Activated T-helper 1 cell treated with anti-CD3 and anti-CD28 coated beads, Interleukin-2, amount 50 U/mL, for 16 hours (primary cell): ENCODE measurements at regions not wholly inside any gene's neighbourhood (a gene's known extent, or its start where the extent isn't known, plus 50 kb on each side); places are given as distances from the start of the nearest gene placed in this dataset.

Source experiments
- DNase-seq, 2 donors: peaks; one replicate each; pipeline ENCODE4 v3.0.0-alpha.2; 2020; ENCODE audit warnings: low read depth in 1 of 2, low spot score in 1 of 2

DNA sequence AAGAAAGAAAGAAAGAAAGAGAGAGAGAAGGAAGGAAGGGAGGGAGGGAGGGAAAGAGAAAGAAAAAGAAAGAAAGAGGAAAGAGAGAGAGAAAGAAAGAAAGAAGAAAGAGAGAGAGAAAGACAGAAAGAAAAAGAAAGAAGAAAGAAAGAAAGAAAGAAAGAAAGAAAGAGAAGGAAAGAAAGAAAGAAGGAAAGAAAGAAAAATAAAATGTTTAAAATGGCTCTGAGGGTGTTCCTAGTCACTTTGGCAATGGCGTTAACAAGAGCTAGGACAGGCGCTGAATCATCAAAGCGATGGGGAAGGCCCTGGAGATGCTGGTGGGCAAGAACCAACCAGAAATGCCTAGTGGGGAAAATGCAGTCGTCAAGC, 77.8 kb upstream of the GPC1 start:
- no peak for DNase-seq

DNA sequence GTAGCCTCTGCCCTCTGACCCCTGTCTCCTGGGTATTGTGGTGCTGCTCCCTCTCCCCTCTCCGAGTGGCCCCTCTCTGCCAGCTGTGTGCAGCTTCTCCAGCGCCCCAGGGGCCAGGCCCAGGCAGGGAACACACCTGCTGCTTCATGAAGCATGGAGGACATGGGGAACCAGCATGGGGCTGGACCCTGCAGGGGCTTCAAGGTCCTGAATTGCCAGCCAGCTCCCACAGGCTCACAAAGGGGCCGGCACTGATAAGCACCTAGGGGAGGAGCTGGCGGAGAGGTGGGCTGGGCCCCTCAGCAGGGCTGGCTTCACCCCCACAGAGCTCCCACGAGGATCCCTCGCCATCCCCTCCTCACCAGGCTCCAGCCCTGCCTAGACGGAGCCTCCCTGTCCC, 77.4 kb upstream of the GPC1 start:
- no peak for DNase-seq

GRCh38 chr2:240358821-240359397, 76.6 kb upstream of the GPC1 start:
- no peak for DNase-seq

GRCh38 chr2:240359695-240360094, 75.8 kb upstream of the GPC1 start:
- no peak for DNase-seq

DNA sequence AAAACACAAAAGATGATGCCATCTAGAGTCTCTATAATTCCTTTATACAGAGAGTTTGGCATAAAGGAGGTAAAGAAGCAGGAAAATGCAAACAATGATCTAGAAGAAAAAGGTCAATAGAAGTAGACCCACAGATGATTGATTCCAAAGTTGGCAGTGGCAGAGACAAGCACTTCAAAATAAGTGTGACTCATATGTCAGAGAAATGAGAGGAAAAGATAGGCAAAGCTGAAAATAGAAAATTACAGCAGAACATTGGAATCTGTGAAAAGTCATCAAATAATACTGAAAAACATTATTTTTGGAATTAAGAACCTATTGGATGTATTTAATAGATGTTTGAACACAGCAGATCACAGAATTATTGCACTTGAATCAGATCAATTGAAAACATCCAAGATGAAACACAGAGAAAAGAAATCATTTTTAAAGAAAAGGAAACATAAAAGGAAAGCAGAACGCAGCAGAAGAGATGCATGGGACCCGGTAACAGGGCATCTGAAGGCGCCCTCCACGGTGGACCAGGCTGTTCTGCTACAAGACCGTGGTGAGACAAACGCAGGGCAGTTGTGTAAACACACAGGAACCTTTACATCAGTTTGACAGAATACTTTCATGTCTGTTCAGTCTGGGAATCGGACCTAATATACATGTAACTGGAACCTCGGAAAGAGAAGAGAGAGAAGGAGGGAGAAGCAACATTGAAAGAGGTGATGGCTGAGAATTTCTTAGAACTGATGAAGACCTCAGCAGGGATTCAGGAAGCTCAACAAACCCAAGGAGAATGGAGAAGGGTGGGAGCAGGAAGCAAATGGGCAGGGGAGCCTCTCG, 74.6 kb upstream of the GPC1 start:
- DNase-seq = no peak

- no peak for DNase-seq
Measured at GRCh38 chr2:240362216-240362755, 73.2 kb upstream of the GPC1 start.

DNA sequence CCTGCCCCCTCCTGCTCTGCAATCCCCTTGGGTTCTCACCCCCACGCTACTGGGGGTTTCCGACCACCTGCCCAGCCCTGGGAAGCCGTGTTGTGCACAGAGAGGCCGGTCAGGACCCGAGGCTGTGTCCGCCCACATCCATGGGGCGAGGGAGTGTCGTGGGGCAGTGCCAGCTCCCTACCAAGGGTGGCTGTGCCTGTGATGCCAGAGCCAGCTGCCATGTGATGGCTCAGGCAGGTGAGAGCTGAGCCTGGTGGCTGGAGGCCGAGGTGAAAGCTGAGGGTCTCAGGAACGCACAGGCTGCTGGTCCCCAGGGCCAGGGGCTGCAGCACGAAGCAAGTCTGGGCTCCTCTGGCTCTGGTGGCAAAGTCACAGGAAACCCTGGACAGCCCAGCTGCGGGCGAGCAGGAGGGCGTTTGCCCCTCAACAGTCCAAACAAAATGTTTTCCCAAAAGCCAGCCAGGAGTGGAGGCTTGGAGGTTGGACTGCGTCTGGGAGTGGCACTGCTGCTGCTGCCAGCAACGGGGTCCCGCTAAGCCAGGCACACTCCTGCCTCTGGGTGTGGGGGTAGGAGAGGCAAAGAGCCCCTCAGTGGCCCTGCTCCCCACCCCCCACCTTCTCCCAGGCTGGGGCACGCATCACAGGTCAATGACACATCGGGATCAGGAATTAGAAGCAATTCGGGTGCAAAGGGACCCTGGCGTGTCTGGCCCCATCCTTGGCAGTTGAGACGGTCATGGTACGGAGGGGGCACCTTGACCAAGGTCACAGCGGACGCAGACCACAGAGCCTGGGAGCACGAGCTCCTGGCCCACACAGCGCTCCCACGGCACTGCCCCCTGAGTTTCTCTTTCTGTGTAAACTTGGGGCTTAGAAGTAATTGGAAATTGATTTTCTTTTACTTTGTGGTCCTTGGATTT, 72.4 kb upstream of the GPC1 start:
- DNase-seq = no peak

- DNase-seq = no peak
Measured at GRCh38 chr2:240363746-240364581, 71.5 kb upstream of the GPC1 start.

DNA sequence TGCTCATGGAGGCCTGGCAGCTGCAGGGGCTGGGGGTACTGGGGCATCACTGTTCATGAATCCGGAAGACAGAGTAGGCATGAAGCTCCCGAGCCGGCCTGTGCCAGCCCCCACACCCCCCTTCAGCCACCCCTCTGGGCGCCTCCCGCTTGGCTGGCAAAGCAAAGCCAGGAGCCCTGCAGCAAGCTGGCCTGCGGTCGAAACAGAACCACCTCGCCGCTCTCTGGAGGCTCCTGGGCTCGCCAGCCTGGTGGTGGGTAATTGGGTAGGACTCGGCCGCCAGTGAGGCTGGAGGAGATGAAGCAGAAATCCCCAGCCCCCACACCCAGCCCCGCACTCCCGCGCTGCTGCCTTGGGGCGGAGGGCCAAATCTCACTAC, 70.9 kb upstream of the GPC1 start:
- no peak for DNase-seq

- no peak for DNase-seq
Measured at GRCh38 chr2:240364961-240365775, 70.3 kb upstream of the GPC1 start.

DNA sequence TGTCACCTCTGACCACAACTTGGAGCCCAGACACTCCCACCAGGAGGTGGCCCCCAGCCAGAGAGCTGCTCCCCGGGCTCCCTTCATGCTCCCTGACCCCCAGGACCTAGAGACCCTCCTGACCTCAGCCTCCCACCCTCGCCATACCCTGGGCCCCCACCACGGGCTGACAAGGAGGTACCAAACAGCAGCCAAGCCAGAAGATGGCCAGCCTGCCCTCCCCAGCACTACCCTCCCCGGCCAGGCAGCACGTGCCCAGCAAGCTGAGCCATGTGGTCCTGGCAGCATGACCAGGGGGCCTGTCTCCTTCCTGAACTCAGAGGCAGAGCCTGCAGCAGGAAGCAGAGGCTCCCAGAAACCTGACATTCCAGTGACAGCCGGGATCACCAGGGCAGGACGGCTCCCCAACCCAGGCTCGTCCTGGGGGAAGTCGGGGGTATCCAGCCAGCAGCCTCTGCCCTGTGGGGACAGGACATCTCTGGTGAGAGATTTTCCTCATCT, 69.4 kb upstream of the GPC1 start:
- DNase-seq = no peak

- no peak for DNase-seq
Measured at GRCh38 chr2:240366901-240367300, 68.6 kb upstream of the GPC1 start.

GRCh38 chr2:240367721-240368120, 67.7 kb upstream of the GPC1 start:
- DNase-seq = no peak

DNA sequence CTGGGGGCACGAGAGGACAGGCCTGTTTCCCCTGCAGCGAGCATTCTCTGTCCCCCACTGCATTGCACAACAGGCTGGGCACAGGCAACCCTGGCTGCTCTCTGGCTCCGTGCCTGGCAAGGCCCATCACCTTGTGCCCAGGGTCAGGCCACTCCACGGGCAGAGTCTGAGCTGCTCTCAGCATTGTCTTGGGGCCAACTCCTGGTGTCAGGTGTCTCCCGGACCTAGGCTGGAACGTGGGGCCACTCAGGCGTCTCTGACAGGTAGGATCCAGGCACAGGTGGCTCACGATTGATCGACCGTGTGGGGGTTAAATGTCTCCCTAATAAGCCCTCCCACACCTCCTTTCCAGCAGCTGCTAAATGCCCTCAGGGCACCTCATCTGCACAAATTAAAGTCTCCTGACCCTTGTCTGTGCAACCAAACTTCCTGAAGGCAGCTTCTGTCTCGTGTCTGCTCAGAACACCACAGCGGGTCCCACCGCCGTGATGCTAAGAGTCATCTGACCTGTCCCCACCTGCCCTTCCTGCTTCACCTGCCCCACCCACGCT, 66.6 kb upstream of the GPC1 start:
- no peak for DNase-seq

GRCh38 chr2:240369335-240369734, 66.1 kb upstream of the GPC1 start:
- no peak for DNase-seq

GRCh38 chr2:240369801-240370585, 65.5 kb upstream of the GPC1 start:
- DNase-seq = no peak

DNA sequence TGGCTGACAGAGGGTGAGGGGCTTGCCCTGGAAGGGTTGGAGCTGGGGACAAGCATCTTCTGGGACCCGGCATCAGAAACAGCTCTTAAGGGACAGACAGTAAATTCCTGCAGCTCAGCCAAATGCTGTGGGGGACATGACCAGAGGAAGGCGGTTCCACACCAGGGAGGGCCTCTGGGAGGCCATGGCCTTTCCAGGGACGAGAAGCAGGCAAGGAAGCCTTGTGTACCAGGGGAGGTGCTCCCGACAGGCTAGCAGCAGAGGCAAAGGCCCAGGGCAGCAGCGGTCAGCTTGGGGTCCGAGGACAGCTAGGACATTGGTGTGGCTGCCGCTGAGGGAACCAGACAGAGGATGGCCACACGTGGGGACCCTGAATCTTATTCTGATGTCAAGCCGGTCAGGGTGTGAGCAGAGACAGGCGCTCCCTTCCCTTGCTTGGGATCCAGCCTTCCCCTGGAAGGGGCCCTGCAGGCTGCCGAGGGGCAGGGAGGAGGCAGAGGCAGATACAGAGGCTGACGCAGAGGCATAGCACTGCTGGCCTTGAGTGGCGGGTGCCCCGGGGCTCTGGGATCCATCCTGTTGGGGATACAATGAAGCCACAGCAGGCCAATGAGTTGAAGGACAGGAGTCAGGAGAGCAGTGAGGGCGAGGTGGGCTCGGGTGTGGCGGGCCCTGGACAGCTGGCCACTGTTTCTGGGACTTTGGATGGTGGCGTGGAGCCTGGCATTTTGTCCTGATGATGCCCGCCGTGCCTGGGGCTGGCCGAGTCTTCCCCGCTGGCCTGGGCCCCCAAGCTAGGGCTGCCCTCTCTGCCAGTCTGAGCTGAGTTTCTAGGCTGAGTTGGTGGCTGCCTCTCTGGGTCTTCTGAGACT, 64.1 kb upstream of the GPC1 start:
- DNase-seq = no peak

- DNase-seq = no peak
Measured at GRCh38 chr2:240372101-240372500, 63.4 kb upstream of the GPC1 start.
